CD4-positive, alpha-beta memory T cell (primary cell): ENCODE measurements at regions not wholly inside any gene's neighbourhood (a gene's known extent, or its start where the extent isn't known, plus 50 kb on each side); places are given as distances from the start of the nearest gene placed in this dataset.

Experiments
- CTCF ChIA-PET: fragments of 350-600 bp; sonication (Branson Sonifier 250); formaldehyde crosslinking; loops from one replicate; lab custom pipeline; 2021; ENCODE audit warnings: inconsistent platforms; ENCODE audit not compliant: partially characterized antibody; lab: Charles Lee
- POLR2A ChIA-PET: fragments of 350-600 bp; sonication (Branson Sonifier 250); formaldehyde crosslinking; loops from one replicate; lab custom pipeline; 2021; ENCODE audit not compliant: partially characterized antibody; lab: Charles Lee
- DNase-seq, 5 donors: peaks; one replicate each; pipeline versions ENCODE4 v3.0.0 to v3.0.0-alpha.2; 2020 to 2022; ENCODE audit warnings: mixed read lengths in 1 of 5
- H3K27ac ChIP-seq: one replicate; pipeline ENCODE4 v1.7.0; 2013; ENCODE audit warnings: low read depth, low read length
- H3K27me3 ChIP-seq: 2 replicates; pipeline ENCODE4 v1.7.0; 2013; ENCODE audit warnings: mild to moderate bottlenecking, low read length, moderate library complexity; ENCODE audit not compliant: insufficient read depth
- H3K36me3 ChIP-seq: 2 replicates; pipeline ENCODE4 v1.7.0; 2013; ENCODE audit warnings: mild to moderate bottlenecking, low read length, moderate library complexity; ENCODE audit not compliant: insufficient read depth
- H3K4me1 ChIP-seq: 2 replicates; pipeline ENCODE4 v1.7.0; 2013; ENCODE audit warnings: mild to moderate bottlenecking, low read length, moderate library complexity; ENCODE audit not compliant: insufficient read depth
- H3K4me3 ChIP-seq, 2 donors: one replicate each; pipeline ENCODE4 v1.7.0; 2013; ENCODE audit warnings: low read length in 2 of 2, mild to moderate bottlenecking in 1 of 2
- H3K9me3 ChIP-seq, 2 donors: one replicate each; pipeline ENCODE4 v1.7.0; 2013; ENCODE audit warnings: low read length in 2 of 2, control low read depth in 1 of 2; ENCODE audit not compliant: control insufficient read depth in 1 of 2
- H3K27ac Mint-ChIP-seq, 7 donors: one replicate each; pipeline ENCODE4 v1.8.0; 2020 to 2021; ENCODE audit warnings: mixed read lengths in 7 of 7, mild to moderate bottlenecking in 6 of 7, inconsistent platforms in 3 of 7, moderate library complexity in 3 of 7
- H3K27me3 Mint-ChIP-seq, 2 donors: one replicate each; pipeline ENCODE4 v1.8.0; 2020 to 2021; ENCODE audit warnings: mixed read lengths in 2 of 2
- H3K36me3 Mint-ChIP-seq, 2 donors: one replicate each; pipeline ENCODE4 v1.8.0; 2020 to 2021; ENCODE audit warnings: mixed read lengths in 2 of 2, inconsistent platforms in 1 of 2, mild to moderate bottlenecking in 1 of 2
- H3K4me1 Mint-ChIP-seq, 4 donors: one replicate each; pipeline ENCODE4 v1.8.0; 2020 to 2021; ENCODE audit warnings: mixed read lengths in 4 of 4, mild to moderate bottlenecking in 1 of 4
- H3K4me3 Mint-ChIP-seq, 8 donors: one replicate each; pipeline ENCODE4 v1.8.0; 2020 to 2021; ENCODE audit warnings: mixed read lengths in 8 of 8, mild to moderate bottlenecking in 7 of 8, moderate library complexity in 6 of 8, inconsistent platforms in 3 of 8
- H3K9me3 Mint-ChIP-seq, 8 donors: one replicate each; pipeline ENCODE4 v1.8.0; 2020 to 2021; ENCODE audit warnings: mixed read lengths in 8 of 8, mild to moderate bottlenecking in 5 of 8, inconsistent platforms in 3 of 8, moderate library complexity in 1 of 8
- intact Hi-C: fragments of 100-400 bp; cut with micrococcal nuclease; formaldehyde crosslinking; loops from one replicate; pipeline ENCODE4 v1.15.1; 2023

DNA sequence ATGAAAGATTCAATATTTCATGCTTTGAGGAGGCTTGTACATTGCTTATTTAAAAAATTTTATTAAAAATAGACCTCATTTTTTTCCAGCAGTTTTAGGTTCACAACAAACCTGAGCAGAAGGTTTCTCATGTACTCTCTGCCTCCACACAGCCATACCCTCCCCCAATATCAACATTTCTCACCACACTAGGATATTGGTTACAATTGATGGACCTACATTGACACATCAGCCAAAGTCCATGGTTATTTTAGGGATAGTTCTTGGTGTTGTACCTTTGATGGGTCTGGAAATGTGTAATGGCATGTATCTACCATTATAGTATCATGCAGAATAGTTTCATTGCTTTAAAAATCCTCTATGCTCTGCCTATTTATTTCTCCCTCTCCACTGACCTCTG is 611.0 kb downstream of the KCTD8 start:
- no peaks in the 10 kb centered on the region for H3K4me1 Mint-ChIP-seq
- H3K27ac ChIP-seq = no peak overlapping the region
- no peaks in the 10 kb centered on the region for H3K36me3 ChIP-seq
- H3K9me3 Mint-ChIP-seq = peaks cover 0 to 16% (median 5%) of the 10 kb centered on the region in 8 donors
- H3K4me3 Mint-ChIP-seq = no peak overlapping the region
- no peak for DNase-seq
- intact Hi-C loops = no loop called here
- CTCF ChIA-PET = no interaction called here
- H3K4me3 ChIP-seq = no peak overlapping the region
- H3K4me1 ChIP-seq = no peaks in the 10 kb centered on the region
- POLR2A ChIA-PET = no interaction called here
- no peak overlapping the region for H3K27ac Mint-ChIP-seq
- no peaks in the 10 kb centered on the region for H3K36me3 Mint-ChIP-seq
- no peaks in the 10 kb centered on the region for H3K27me3 ChIP-seq
- peaks cover 0 to 4% of the 10 kb centered on the region in 2 donors for H3K9me3 ChIP-seq
- no peaks in the 10 kb centered on the region for H3K27me3 Mint-ChIP-seq

DNA sequence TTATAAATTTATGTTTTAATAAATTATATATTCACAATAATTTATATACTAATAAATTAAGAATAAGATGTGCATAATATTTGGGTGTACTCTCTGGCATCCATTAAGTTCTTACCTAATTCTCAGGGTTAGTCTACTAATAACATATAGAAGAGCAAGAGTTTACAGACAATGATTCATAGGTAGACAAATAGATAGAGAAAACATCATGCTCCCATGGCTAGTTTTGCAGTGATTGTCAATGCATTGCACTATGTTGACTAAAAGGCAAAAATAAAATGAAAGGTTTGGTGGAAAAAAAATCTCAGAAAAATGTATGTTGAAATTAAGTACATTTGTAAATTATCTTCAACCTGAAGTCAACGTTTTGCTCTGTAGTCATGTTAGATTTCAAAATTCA is 606.0 kb downstream of the KCTD8 start:
- Histone ChIP-seq H3K36me3 (no peaks in the 10 kb centered on the region), H3K4me1 (no peaks in the 10 kb centered on the region), H3K27me3 (no peaks in the 10 kb centered on the region), H3K9me3 (no peaks in the 10 kb centered on the region), H3K27ac (no peak overlapping the region), H3K4me3 (no peak overlapping the region)
- ChIA-PET CTCF (no interaction called here), POLR2A (no interaction called here)
- intact Hi-C loops = no loop called here
- no peaks in the 10 kb centered on the region for H3K4me1 Mint-ChIP-seq
- H3K4me3 Mint-ChIP-seq = no peak overlapping the region
- DNase-seq = no peak
- H3K36me3 Mint-ChIP-seq = no peaks in the 10 kb centered on the region
- no peaks in the 10 kb centered on the region for H3K27me3 Mint-ChIP-seq
- peaks cover 0 to 9% (median 2%) of the 10 kb centered on the region in 8 donors for H3K9me3 Mint-ChIP-seq
- no peak overlapping the region for H3K27ac Mint-ChIP-seq

DNA sequence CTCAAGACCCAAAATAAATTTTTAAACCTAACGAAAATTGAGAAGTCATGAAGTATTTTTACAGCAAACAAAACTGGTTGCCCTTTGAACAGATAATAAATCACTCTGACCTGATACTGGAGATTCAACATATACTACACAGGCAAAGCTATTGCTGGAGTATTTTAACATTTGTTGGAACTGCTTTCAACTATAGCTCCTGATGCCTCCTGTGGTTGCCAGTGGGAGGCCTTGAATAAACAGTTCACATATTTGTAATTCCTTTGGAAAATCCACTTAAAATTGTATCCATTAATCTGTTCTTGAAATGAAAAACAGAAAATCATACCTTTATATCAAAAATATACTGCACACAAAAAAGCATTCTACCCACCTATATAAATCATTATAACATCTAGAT is 605.1 kb downstream of the KCTD8 start:
- H3K36me3 Mint-ChIP-seq = no peaks in the 10 kb centered on the region
- POLR2A ChIA-PET = no interaction called here

DNA sequence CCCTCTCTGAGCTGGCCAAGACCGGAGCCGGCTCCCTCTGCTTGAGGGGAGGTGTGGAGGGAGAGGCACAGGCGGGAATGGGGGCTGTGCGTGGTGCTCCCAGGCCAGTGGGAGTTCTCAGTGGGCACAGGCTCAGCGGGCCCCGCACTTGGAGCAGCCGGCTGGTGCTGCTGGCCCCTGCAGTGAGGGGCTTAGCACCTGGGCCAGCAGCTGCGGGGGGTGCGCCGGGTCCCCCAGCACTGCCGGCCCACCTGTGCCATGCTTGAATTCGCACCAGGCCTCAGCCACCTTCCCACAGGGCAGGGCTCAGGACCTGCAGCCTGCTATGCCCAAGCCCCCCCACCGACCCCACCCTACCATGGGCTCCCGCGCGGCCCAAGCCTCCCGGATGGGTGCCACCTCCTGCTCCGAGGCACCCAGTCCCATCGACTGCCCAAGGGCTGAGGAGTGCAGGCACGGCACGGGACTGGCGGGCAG is 602.5 kb downstream of the KCTD8 start:
- Mint-ChIP-seq H3K9me3 (peaks cover 0 to 14% (median 6%) of the 10 kb centered on the region in 8 donors), H3K27me3 (no peaks in the 10 kb centered on the region), H3K4me3 (no peak overlapping the region), H3K27ac (no peak overlapping the region), H3K4me1 (no peaks in the 10 kb centered on the region), H3K36me3 (no peaks in the 10 kb centered on the region)
- H3K27ac ChIP-seq = no peak overlapping the region
- CTCF ChIA-PET = no interaction called here
- no peaks in the 10 kb centered on the region for H3K36me3 ChIP-seq
- POLR2A ChIA-PET = no interaction called here
- no peaks in the 10 kb centered on the region for H3K4me1 ChIP-seq
- H3K4me3 ChIP-seq = no peak overlapping the region
- H3K27me3 ChIP-seq = no peaks in the 10 kb centered on the region
- DNase-seq = no peak
- intact Hi-C loops = no loop called here
- no peaks in the 10 kb centered on the region for H3K9me3 ChIP-seq

More for the DNA sequence above, 605.1 kb downstream of the KCTD8 start:
- Mint-ChIP-seq H3K9me3 (peaks cover 0 to 11% (median 5%) of the 10 kb centered on the region in 8 donors), H3K27ac (no peak overlapping the region), H3K4me1 (no peaks in the 10 kb centered on the region), H3K4me3 (no peak overlapping the region), H3K27me3 (no peaks in the 10 kb centered on the region)
- intact Hi-C loops = no loop called here
- no peak overlapping the region for H3K27ac ChIP-seq
- no peaks in the 10 kb centered on the region for H3K9me3 ChIP-seq
- no peaks in the 10 kb centered on the region for H3K27me3 ChIP-seq
- H3K4me3 ChIP-seq = no peak overlapping the region
- H3K4me1 ChIP-seq = no peaks in the 10 kb centered on the region
- no peak for DNase-seq
- CTCF ChIA-PET = no interaction called here
- H3K36me3 ChIP-seq = no peaks in the 10 kb centered on the region

DNA sequence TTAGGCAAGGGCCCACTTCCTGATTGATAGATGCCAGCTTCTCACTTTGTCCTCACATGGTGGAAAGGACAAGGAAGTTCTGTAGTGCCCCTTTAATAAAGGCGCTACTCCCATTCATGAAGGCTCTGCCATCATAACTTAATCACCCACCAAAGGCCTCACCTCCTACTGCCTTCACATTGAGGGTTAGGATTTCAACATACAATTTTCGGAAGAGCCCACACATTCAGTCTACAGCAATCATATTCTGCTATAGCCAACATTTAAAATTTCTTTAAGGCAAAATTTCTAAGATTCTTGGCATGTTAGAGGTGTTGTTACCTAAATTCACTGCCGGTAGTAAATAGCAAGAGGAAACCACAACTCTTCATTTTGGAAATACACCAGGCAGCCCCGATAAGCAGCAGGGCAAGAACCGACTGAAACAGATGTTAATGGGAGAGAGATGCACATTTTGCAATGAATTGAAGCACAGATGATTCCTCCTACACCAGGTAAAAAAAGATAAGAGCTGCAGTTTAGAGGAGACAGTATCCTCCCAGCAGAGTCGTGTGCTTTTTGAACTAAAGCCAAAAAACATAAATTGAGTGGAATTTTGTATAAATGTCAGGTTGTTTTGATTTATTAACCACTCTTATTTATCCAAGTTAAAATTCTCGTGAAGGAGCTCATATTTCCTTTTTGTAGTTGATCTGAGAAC is 594.9 kb downstream of the KCTD8 start:
- H3K4me3 Mint-ChIP-seq = no peak overlapping the region
- Histone ChIP-seq H3K36me3 (no peaks in the 10 kb centered on the region), H3K4me1 (no peaks in the 10 kb centered on the region), H3K4me3 (no peak overlapping the region), H3K9me3 (no peaks in the 10 kb centered on the region), H3K27me3 (no peaks in the 10 kb centered on the region), H3K27ac (no peak overlapping the region)
- no peaks in the 10 kb centered on the region for H3K36me3 Mint-ChIP-seq
- ChIA-PET POLR2A (no interaction called here), CTCF (no interaction called here)
- H3K9me3 Mint-ChIP-seq = peaks cover 2 to 18% (median 13%) of the 10 kb centered on the region in 8 donors
- H3K4me1 Mint-ChIP-seq = no peaks in the 10 kb centered on the region
- no peak overlapping the region for H3K27ac Mint-ChIP-seq
- no peak for DNase-seq
- no peaks in the 10 kb centered on the region for H3K27me3 Mint-ChIP-seq
- intact Hi-C loops = no loop called here

DNA sequence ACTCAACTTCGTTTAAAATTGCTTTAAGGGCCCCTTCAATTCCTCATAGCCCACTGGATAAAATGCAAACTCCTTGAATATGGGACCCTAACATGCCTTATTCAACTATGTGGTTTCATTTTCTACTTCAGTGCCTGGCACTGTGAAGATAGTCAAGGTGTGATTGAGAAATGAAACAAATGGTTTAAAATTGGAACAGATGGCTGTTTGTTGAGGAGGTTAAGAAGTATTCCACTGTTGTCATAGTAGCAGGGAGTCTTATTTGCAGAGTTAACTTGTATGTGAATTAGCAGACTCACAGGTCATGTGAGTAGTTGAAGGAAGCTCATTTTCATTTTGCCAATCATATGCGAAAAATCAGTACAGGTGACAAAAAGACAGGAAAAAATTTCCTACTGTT is 593.3 kb downstream of the KCTD8 start:
- Histone ChIP-seq H3K27me3 (no peaks in the 10 kb centered on the region), H3K4me3 (no peak overlapping the region), H3K27ac (no peak overlapping the region), H3K9me3 (no peaks in the 10 kb centered on the region), H3K4me1 (no peaks in the 10 kb centered on the region), H3K36me3 (no peaks in the 10 kb centered on the region)
- Mint-ChIP-seq H3K27me3 (no peaks in the 10 kb centered on the region), H3K27ac (no peak overlapping the region), H3K9me3 (peaks cover 2 to 31% (median 14%) of the 10 kb centered on the region in 8 donors), H3K36me3 (no peaks in the 10 kb centered on the region), H3K4me3 (no peak overlapping the region), H3K4me1 (no peaks in the 10 kb centered on the region)
- intact Hi-C loops = no loop called here
- DNase-seq = no peak
- ChIA-PET CTCF (no interaction called here), POLR2A (no interaction called here)

DNA sequence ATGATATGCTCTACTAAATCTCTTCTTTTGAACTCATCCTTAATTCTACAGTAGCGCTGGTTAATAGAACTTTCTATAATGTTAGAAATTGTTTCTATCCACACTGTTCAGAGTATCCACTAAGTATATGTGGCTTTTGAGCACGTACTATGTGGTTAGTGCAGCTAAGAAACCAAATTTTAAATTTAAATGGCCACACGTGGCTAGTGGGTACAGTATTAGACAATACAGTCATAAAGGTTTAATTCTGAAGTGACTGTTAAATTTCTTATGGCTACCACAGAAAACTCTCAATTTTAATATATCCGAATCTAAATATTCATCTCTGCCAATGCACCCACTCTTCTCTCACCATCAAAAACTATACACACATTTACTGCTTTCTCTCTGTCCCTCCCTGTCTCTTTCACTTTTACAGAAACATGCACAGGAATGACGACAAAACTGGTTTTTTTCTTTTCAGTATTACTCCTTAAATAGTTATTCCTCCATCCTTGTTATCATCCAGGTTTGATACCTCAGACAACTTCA is 583.9 kb downstream of the KCTD8 start:
- CTCF ChIA-PET = no interaction called here
- Mint-ChIP-seq H3K9me3 (peaks cover 0 to 20% (median 9%) of the 10 kb centered on the region in 8 donors), H3K4me1 (no peaks in the 10 kb centered on the region), H3K27ac (no peak overlapping the region), H3K27me3 (no peaks in the 10 kb centered on the region), H3K36me3 (no peaks in the 10 kb centered on the region), H3K4me3 (no peak overlapping the region)
- Histone ChIP-seq H3K4me3 (no peak overlapping the region), H3K27me3 (no peaks in the 10 kb centered on the region), H3K36me3 (no peaks in the 10 kb centered on the region), H3K9me3 (no peaks in the 10 kb centered on the region), H3K4me1 (no peaks in the 10 kb centered on the region), H3K27ac (no peak overlapping the region)
- intact Hi-C loops = no loop called here
- DNase-seq = no peak
- POLR2A ChIA-PET = no interaction called here
